Erythroblast (primary cell): ENCODE measurements at regions not wholly inside any gene's neighbourhood (a gene's known extent, or its start where the extent isn't known, plus 50 kb on each side); places are given as distances from the start of the nearest gene placed in this dataset.

Experiments used
- GATA1 ChIP-seq: IDR thresholded peaks from 2 replicates; pipeline ENCODE4 v1.6.1; 2011; ENCODE audit warnings: low read depth, mild to moderate bottlenecking, control low read depth, low read length, moderate library complexity
- POLR2A ChIP-seq: IDR thresholded peaks from 2 replicates; pipeline ENCODE4 v1.6.1; 2011; ENCODE audit warnings: mild to moderate bottlenecking, low read length

DNA sequence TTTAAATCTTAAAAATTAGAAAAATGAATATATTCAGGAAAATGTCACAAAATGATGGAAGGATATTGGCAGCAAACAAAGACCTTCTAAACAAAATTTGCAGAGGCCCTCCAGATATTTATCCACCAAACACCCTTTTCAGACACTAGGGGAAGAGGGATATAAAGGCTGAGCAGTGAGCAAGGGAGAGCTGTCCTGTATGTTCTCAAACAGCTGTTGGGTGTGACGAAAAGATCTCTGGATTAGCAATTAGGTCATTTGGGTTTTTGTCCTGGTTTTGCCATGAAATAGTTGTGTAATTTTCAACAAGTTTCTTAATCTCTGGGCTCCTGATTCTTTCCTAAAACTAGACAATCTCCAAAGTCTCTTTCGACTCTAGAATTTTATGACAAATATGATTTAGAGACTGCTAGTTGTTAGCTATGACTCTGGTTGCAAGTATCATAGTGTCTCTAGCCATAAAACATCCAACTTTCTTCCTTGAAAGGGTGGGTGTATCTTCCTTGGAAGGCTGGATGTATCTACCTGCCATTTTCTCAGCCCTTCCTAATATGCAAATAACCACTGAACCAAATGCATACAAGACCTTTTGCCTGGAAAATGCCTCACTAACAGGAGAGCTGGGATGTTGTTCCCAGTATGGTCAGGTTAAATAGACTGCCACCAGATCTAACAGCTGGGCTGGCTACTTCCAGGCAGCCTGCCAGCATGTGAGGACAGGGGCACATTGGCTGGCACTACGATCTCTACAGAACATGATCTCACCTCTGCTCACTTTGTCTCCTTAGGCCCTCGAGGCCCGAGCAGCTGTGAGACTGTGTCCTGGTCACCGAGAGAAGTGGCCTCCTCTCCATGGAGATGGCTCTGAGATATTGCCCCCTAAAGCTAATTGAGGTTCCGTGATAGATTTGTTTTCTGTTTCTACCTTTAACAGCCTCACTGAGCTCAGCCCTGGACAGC, 225.5 kb upstream of the JADE1 start:
- no peak for TF ChIP-seq POLR2A
- no peak for TF ChIP-seq GATA1
